Subcutaneous abdominal adipose tissue (tissue), 5 donors: ENCODE measurements at regions not wholly inside any gene's neighbourhood (a gene's known extent, or its start where the extent isn't known, plus 50 kb on each side); places are given as distances from the start of the nearest gene placed in this dataset.
"Not testable (repeated sequence)": the region's sequence is repeated elsewhere in the genome, so short reads cannot be mapped to it uniquely, and the experiment has no call there.

Experiments
- H3K27ac ChIP-seq: one replicate; pipeline ENCODE4 v1.7.0; 2013; ENCODE audit warnings: low read depth, mild to moderate bottlenecking, inconsistent platforms, low read length, moderate library complexity
- H3K27me3 ChIP-seq, 5 donors: one replicate each; pipeline ENCODE4 v1.7.0; 2013; ENCODE audit warnings: low read length in 5 of 5, inconsistent platforms in 1 of 5; ENCODE audit not compliant: control insufficient read depth in 5 of 5, insufficient read depth in 4 of 5
- H3K36me3 ChIP-seq, 5 donors: one replicate each; pipeline ENCODE4 v1.7.0; 2013; ENCODE audit warnings: low read length in 5 of 5; ENCODE audit not compliant: control insufficient read depth in 5 of 5, insufficient read depth in 5 of 5
- H3K4me1 ChIP-seq, 5 donors: one replicate each; pipeline ENCODE4 v1.7.0; 2013; ENCODE audit warnings: low read length in 5 of 5, mild to moderate bottlenecking in 3 of 5, moderate library complexity in 1 of 5; ENCODE audit not compliant: control insufficient read depth in 5 of 5, insufficient read depth in 5 of 5
- H3K4me3 ChIP-seq, 5 donors: one replicate each; pipeline ENCODE4 v1.7.0; 2013; ENCODE audit warnings: low read length in 5 of 5, low read depth in 1 of 5
- H3K9ac ChIP-seq, 5 donors: one replicate each; pipeline ENCODE4 v1.7.0; 2013; ENCODE audit warnings: low read length in 5 of 5, mild to moderate bottlenecking in 4 of 5, moderate library complexity in 3 of 5
- H3K9me3 ChIP-seq, 5 donors: one replicate each; pipeline ENCODE4 v1.7.0; 2013; ENCODE audit warnings: low read length in 5 of 5; ENCODE audit not compliant: control insufficient read depth in 5 of 5
- donor health status: healthy.
- donor health status: healthy.
- donor health status: healthy.
- donor health status: healthy.
- donor health status: healthy.

GRCh38 chr2:149871091-149871885, 283.7 kb upstream of the MMADHC start:
- Histone ChIP-seq H3K4me1 (peaks cover 0 to 11% (median 4%) of the 10 kb centered on the region in 5 donors), H3K9me3 (peaks cover 4 to 24% (median 15%) of the 10 kb centered on the region in 5 donors), H3K4me3 (no peak overlapping the region), H3K27ac (no peak overlapping the region), H3K27me3 (no peaks in the 10 kb centered on the region), H3K36me3 (no peaks in the 10 kb centered on the region), H3K9ac (no peak overlapping the region)

GRCh38 chr2:149863227-149863626, 275.7 kb upstream of the MMADHC start:
- Histone ChIP-seq H3K9me3 (peaks cover 0 to 3% (median 0%) of the 10 kb centered on the region in 5 donors), H3K4me3 (no peak overlapping the region), H3K27me3 (no peaks in the 10 kb centered on the region), H3K4me1 (peaks cover 0 to 23% (median 17%) of the 10 kb centered on the region in 5 donors), H3K27ac (no peak overlapping the region), H3K36me3 (no peaks in the 10 kb centered on the region), H3K9ac (no peak overlapping the region)

GRCh38 chr2:149861034-149861433, 273.5 kb upstream of the MMADHC start:
- H3K27ac ChIP-seq, result no peak overlapping the region
- H3K36me3 ChIP-seq, result no peaks in the 10 kb centered on the region

GRCh38 chr2:149860276-149860921, 272.8 kb upstream of the MMADHC start:
- Histone ChIP-seq H3K9ac (no peak overlapping the region), H3K27me3 (no peaks in the 10 kb centered on the region), H3K4me3 (no peak overlapping the region), H3K27ac (peak overlapping the region; percentile 25), H3K36me3 (no peaks in the 10 kb centered on the region), H3K9me3 (no peaks in the 10 kb centered on the region), H3K4me1 (peaks cover 0 to 29% (median 22%) of the 10 kb centered on the region in 5 donors)

More at GRCh38 chr2:149861034-149861433, 273.5 kb upstream of the MMADHC start:
- Histone ChIP-seq H3K27me3 (no peaks in the 10 kb centered on the region), H3K9ac (no peak overlapping the region), H3K4me3 (no peak overlapping the region), H3K9me3 (no peaks in the 10 kb centered on the region), H3K4me1 (peaks cover 0 to 29% (median 22%) of the 10 kb centered on the region in 5 donors)

- no peak overlapping the region for H3K9ac ChIP-seq
- no peaks in the 10 kb centered on the region for H3K27me3 ChIP-seq
- peak overlapping the region in 1 of 5 donors; percentile 3 for H3K4me3 ChIP-seq
- no peaks in the 10 kb centered on the region for H3K9me3 ChIP-seq
- H3K36me3 ChIP-seq, result no peaks in the 10 kb centered on the region
- H3K4me1 ChIP-seq, result peaks cover 0 to 29% (median 22%) of the 10 kb centered on the region in 5 donors
- H3K27ac ChIP-seq, result peak overlapping the region; percentile 2
These were observed 271.5 kb upstream of the MMADHC start for GRCh38 chr2:149858901-149859634.

GRCh38 chr2:149858216-149858615, 270.6 kb upstream of the MMADHC start:
- Histone ChIP-seq H3K4me3 (no peak overlapping the region), H3K36me3 (no peaks in the 10 kb centered on the region), H3K9me3 (no peaks in the 10 kb centered on the region), H3K27ac (peak overlapping the region; percentile 35), H3K9ac (no peak overlapping the region), H3K4me1 (peaks cover 0 to 29% (median 22%) of the 10 kb centered on the region in 5 donors), H3K27me3 (no peaks in the 10 kb centered on the region)

GRCh38 chr2:149857344-149857743, 269.8 kb upstream of the MMADHC start:
- Histone ChIP-seq H3K27ac (no peak overlapping the region), H3K27me3 (no peaks in the 10 kb centered on the region), H3K9me3 (no peaks in the 10 kb centered on the region)

GRCh38 chr2:149855859-149856258, 268.3 kb upstream of the MMADHC start:
- not testable (repeated sequence) for H3K9ac ChIP-seq, H3K4me3 ChIP-seq, H3K27ac ChIP-seq, H3K27me3 ChIP-seq, H3K9me3 ChIP-seq, H3K36me3 ChIP-seq
- peaks cover 0 to 26% (median 19%) of the 10 kb centered on the region in 5 donors for H3K4me1 ChIP-seq

More at GRCh38 chr2:149857344-149857743, 269.8 kb upstream of the MMADHC start:
- Histone ChIP-seq H3K36me3 (no peaks in the 10 kb centered on the region), H3K9ac (no peak overlapping the region), H3K4me3 (no peak overlapping the region), H3K4me1 (peaks cover 0 to 29% (median 22%) of the 10 kb centered on the region in 5 donors)

GRCh38 chr2:149849591-149849990, 262.0 kb upstream of the MMADHC start:
- Histone ChIP-seq H3K36me3 (no peaks in the 10 kb centered on the region), H3K27me3 (no peaks in the 10 kb centered on the region), H3K4me3 (no peak overlapping the region), H3K27ac (no peak overlapping the region), H3K9me3 (no peaks in the 10 kb centered on the region), H3K4me1 (no peaks in the 10 kb centered on the region), H3K9ac (no peak overlapping the region)

GRCh38 chr2:149849136-149849535, 261.6 kb upstream of the MMADHC start:
- H3K36me3 ChIP-seq, result no peaks in the 10 kb centered on the region
- no peaks in the 10 kb centered on the region for H3K9me3 ChIP-seq
- no peak overlapping the region for H3K4me3 ChIP-seq
- no peaks in the 10 kb centered on the region for H3K27me3 ChIP-seq
- no peaks in the 10 kb centered on the region for H3K4me1 ChIP-seq
- H3K27ac ChIP-seq, result no peak overlapping the region
- no peak overlapping the region for H3K9ac ChIP-seq
